ENCODE measurements at regions not wholly inside any gene's neighbourhood (a gene's known extent, or its start where the extent isn't known, plus 50 kb on each side); places are given as distances from the start of the nearest gene placed in this dataset.

DNA sequence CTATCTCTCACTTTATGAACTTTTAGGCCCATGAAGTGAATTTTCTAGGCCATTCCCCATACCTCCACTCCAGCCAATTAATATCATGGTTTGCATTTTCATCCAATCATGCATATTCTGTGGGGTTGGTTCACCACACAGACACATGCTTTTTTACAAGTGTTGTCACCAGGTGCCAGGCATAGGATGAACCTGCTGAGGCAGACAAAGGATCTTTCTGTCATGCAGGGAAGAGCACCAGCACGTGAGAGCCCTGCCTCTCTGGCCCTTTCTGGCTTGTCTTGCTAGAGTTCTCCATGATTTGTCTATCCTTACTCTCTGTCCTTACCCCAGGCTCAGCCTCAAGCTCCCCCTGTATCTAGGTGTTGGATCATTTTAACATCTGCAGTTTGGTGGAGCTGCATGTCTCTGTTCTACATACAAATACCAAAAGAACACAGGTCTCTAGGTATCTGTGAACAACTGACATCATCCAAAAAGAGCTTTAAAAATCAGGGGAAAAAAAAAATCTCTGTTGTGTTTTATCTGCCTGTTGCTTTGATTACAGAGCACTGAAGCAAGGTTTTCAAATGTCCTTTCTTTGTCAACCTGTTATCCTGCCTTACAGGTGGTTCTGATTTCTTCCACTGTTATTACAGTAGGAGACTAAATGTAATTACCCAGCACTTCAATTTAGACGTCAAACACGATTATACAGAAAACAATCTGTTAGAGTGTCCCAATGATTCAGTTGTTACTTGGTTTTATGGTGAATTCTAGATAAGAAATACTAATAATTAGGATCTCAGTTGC is 58.4 kb upstream of the GRAMD1B start:
- Mint-ChIP-seq H3K27me3 (ENCODE audit: low read depth) (peaks cover 2% of the 10 kb centered on the region), H3K4me1 (no peaks in the 10 kb centered on the region), H3K9me3 (no peaks in the 10 kb centered on the region), H3K36me3 (ENCODE audit: low read depth) (no peaks in the 10 kb centered on the region), H3K27ac (ENCODE audit: unreplicated experiment) (no peak overlapping the region), H3K4me3 (no peak overlapping the region)
- DNase-seq (ENCODE audit: low read depth, low spot score): no peak
- TF ChIP-seq, protein P1, sequence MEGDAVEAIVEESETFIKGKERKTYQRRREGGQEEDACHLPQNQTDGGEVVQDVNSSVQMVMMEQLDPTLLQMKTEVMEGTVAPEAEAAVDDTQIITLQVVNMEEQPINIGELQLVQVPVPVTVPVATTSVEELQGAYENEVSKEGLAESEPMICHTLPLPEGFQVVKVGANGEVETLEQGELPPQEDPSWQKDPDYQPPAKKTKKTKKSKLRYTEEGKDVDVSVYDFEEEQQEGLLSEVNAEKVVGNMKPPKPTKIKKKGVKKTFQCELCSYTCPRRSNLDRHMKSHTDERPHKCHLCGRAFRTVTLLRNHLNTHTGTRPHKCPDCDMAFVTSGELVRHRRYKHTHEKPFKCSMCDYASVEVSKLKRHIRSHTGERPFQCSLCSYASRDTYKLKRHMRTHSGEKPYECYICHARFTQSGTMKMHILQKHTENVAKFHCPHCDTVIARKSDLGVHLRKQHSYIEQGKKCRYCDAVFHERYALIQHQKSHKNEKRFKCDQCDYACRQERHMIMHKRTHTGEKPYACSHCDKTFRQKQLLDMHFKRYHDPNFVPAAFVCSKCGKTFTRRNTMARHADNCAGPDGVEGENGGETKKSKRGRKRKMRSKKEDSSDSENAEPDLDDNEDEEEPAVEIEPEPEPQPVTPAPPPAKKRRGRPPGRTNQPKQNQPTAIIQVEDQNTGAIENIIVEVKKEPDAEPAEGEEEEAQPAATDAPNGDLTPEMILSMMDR (conservative IDR thresholded peaks at IDR 0.05): no peak

DNA sequence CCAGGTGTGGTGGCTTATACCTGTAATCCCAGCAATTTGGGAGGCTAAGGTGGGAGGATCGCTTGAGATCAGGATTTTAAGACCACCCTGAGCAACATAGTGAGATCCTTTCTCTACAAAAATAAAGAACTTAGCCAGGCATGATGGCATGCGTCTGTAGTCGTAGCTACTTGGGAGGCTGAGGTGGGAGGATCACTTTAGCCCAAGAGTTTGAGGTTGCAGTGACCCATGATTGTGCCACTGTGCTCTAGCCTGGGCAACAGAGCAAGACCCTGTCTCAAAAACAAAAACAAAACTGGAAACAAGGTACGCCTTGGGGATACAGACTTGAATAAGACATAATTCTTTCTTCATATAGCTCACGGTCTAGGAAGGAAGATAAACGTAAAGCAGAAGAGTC is 63.1 kb upstream of the GRAMD1B start:
- Mint-ChIP-seq H3K36me3 (ENCODE audit: low read depth) (no peaks in the 10 kb centered on the region), H3K27ac (ENCODE audit: unreplicated experiment) (no peak overlapping the region), H3K4me3 (no peak overlapping the region), H3K27me3 (ENCODE audit: low read depth) (peaks cover 20% of the 10 kb centered on the region), H3K9me3 (no peaks in the 10 kb centered on the region), H3K4me1 (peaks cover 13% of the 10 kb centered on the region)
- TF ChIP-seq, protein P1 (conservative IDR thresholded peaks at IDR 0.05): no peak
- DNase-seq (ENCODE audit: low read depth, low spot score): no peak

DNA sequence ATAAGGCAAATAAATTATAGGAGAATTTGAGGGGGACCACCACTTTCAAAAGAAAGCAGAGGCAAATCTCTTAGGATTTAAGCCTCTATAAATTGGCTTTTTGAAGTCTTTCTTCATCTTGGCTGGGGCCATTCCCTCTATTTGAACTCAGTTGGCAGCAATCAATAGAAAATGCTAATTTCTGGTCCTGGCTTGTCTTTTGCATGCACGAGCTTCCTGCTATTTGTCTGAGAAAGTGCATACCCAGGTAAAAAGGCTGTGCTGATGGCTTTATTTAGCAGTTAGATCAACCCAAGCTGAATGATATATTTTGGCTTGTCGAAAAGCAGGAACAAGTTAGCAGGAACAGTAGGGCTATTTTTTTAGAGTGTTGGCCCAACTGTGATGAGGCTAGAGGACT is 64.1 kb upstream of the GRAMD1B start:
- DNase-seq (ENCODE audit: low read depth, low spot score): no peak
- Mint-ChIP-seq H3K27me3 (ENCODE audit: low read depth) (peaks cover 30% of the 10 kb centered on the region), H3K27ac (ENCODE audit: unreplicated experiment) (no peak overlapping the region), H3K36me3 (ENCODE audit: low read depth) (no peaks in the 10 kb centered on the region), H3K4me1 (peaks cover 13% of the 10 kb centered on the region), H3K4me3 (no peak overlapping the region), H3K9me3 (no peaks in the 10 kb centered on the region)
- TF ChIP-seq, protein P1 (conservative IDR thresholded peaks at IDR 0.05): no peak

DNA sequence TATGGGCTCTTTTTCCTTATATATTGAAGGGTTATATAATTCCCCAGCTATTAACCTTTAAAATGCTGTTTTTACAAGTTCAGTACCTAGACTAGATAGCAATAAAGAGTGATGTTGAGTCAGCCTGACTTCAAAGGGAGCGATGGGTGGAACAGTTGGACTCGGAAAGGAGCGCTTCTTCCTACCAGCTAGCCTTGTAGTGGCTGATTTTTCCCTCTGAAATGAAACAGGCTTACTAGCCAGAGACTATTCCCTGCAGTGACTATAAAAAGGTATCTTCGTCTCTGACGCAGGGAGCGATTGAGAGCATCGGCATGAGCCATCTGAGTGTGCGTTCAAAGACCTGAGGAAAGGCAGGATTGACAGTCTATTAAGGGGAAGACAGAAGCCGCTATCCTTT is 66.0 kb upstream of the GRAMD1B start:
- peaks cover 49% of the 10 kb centered on the region for H3K27me3 Mint-ChIP-seq (ENCODE audit: low read depth)

DNA sequence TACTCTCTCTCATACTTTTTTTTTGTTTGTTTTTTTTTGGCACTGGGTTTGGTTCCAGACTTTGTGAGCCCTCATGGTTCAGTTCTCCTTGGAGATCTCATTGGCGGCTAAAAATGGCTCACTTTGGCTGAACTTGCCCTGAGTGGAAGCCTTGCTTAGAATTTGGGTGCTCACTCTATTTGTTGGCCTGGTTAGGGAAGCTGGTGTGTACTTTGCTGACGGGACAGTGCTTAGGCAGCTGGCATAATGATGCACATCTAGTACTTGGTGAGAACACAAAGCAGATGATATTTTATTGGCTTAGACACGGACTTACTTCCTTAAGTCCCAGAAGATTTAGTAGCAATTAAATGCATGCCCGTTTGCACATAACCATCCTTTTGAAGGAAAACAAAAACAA is 66.5 kb upstream of the GRAMD1B start:
- Mint-ChIP-seq H3K36me3 (ENCODE audit: low read depth) (no peaks in the 10 kb centered on the region), H3K4me1 (peaks cover 13% of the 10 kb centered on the region), H3K4me3 (no peak overlapping the region), H3K9me3 (no peaks in the 10 kb centered on the region), H3K27ac (ENCODE audit: unreplicated experiment) (no peak overlapping the region), H3K27me3 (ENCODE audit: low read depth) (peaks cover 54% of the 10 kb centered on the region)
- no peak for DNase-seq (ENCODE audit: low read depth, low spot score)
- TF ChIP-seq, protein P1 (conservative IDR thresholded peaks at IDR 0.05): no peak

More for the DNA sequence above, 66.0 kb upstream of the GRAMD1B start:
- TF ChIP-seq, protein P1 (conservative IDR thresholded peaks at IDR 0.05): no peak
- Mint-ChIP-seq H3K36me3 (ENCODE audit: low read depth) (no peaks in the 10 kb centered on the region), H3K4me1 (peaks cover 13% of the 10 kb centered on the region), H3K9me3 (no peaks in the 10 kb centered on the region), H3K27ac (ENCODE audit: unreplicated experiment) (no peak overlapping the region), H3K4me3 (no peak overlapping the region)
- no peak for DNase-seq (ENCODE audit: low read depth, low spot score)
